MCF 10A (cell line): ENCODE measurements at regions not wholly inside any gene's neighbourhood (a gene's known extent, or its start where the extent isn't known, plus 50 kb on each side); places are given as distances from the start of the nearest gene placed in this dataset.

ENCODE experiments used
- BruUV-seq: library from RNA; stranded (reverse); fragments of 400-500 nt; replicated peaks from 2 replicates; lab custom pipeline; 2021; lab: Mats Ljungman, UMichigan
- CTCF ChIA-PET: fragments of 300-600 bp; sonication (Branson Sonifier 250); formaldehyde crosslinking; extraction: SDS; loops from one replicate; lab custom pipeline; 2021; ENCODE audit warnings: antibody characterized with exemption, inconsistent platforms; lab: Yijun Ruan, JAX
- POLR2A ChIA-PET: fragments of 300-600, 350-650 bp; sonication (Branson Sonifier 250); formaldehyde crosslinking; extraction: SDS; loops from one replicate; lab custom pipeline; 2020; ENCODE audit warnings: antibody characterized with exemption, inconsistent platforms; lab: Yijun Ruan, JAX
- DNase-seq: peaks from one replicate; pipeline ENCODE4 v3.0.0-alpha.2; 2018; ENCODE audit not compliant: unreplicated experiment
- H3K27ac Mint-ChIP-seq: one replicate; pipeline ENCODE4 v1.8.0; 2022; ENCODE audit warnings: mild to moderate bottlenecking, low read depth, mixed read lengths; ENCODE audit not compliant: unreplicated experiment
- H3K27me3 Mint-ChIP-seq: one replicate; pipeline ENCODE4 v1.8.0; 2022; ENCODE audit warnings: mixed read lengths; ENCODE audit not compliant: insufficient read depth, unreplicated experiment
- H3K36me3 Mint-ChIP-seq: one replicate; pipeline ENCODE4 v1.8.0; 2022; ENCODE audit warnings: mild to moderate bottlenecking, moderate library complexity, mixed read lengths; ENCODE audit not compliant: insufficient read depth, unreplicated experiment
- H3K4me1 Mint-ChIP-seq: one replicate; pipeline ENCODE4 v1.8.0; 2022; ENCODE audit warnings: mixed read lengths; ENCODE audit not compliant: insufficient read depth, unreplicated experiment
- H3K4me3 Mint-ChIP-seq: one replicate; pipeline ENCODE4 v1.8.0; 2022; ENCODE audit warnings: mild to moderate bottlenecking, moderate library complexity, mixed read lengths; ENCODE audit not compliant: unreplicated experiment
- H3K9me3 Mint-ChIP-seq: one replicate; pipeline ENCODE4 v1.8.0; 2022; ENCODE audit warnings: mixed read lengths; ENCODE audit not compliant: unreplicated experiment
- CTCF ChIP-seq: fragments of 200-600 bp; IDR thresholded peaks from one replicate; pipeline ENCODE4 v1.8.0; 2022; ENCODE audit warnings: antibody characterized with exemption, mild to moderate bottlenecking; ENCODE audit not compliant: unreplicated experiment
- intact Hi-C: fragments of 100-400 bp; cut with micrococcal nuclease; formaldehyde crosslinking; loops from 2 replicates; pipeline ENCODE4 v1.14.1; 2022

DNA sequence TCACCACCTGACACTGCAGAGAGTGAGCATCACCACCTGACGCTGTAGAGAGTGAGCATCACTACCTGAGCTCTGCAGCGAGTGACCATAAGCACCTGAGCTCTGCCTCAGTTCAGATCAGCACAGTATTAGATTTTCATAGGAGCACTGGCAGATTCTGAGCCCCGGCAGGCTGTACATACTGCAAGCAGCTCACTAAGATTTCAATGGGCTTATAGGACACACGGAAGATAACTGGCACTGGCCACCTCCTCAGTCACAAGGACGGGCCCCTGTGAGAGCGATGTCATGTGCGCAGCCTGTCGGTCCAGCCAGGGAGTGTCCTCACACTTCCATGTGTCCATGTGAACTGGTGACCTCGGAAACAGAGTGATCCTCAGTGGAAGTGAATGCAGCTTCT, 153.5 kb upstream of the IRX2 start:
- Mint-ChIP-seq H3K9me3 (no peaks in the 10 kb centered on the region), H3K4me3 (no peak overlapping the region), H3K36me3 (no peaks in the 10 kb centered on the region), H3K27ac (no peak overlapping the region), H3K27me3 (no peaks in the 10 kb centered on the region), H3K4me1 (no peaks in the 10 kb centered on the region)
- no TSS peak for BruUV-seq
- ChIA-PET CTCF (no interaction called here), POLR2A (no interaction called here)
- intact Hi-C loops: no loop called here
- TF ChIP-seq CTCF: no peak
- no peak for DNase-seq

DNA sequence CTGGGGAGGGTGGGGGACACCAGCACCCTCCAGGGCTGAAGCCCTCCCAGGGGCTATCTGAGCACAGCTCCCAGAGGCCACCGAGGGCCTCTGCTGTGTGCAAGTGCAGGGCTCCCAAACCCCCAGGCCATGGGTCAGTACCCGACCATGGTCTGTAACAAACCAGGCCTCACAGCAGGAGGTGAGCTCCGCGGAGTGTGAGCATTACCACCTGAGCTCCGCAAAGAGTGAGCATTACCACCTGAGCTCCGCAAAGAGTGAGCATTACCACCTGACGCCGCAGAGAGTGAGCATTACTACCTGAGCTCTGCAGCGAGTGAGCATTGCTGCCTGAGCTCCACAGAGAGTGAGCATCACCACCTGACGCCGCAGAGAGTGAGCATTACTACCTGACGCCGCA, 152.9 kb upstream of the IRX2 start:
- CTCF ChIA-PET: no interaction called here
- no peaks in the 10 kb centered on the region for H3K9me3 Mint-ChIP-seq
- H3K27me3 Mint-ChIP-seq: no peaks in the 10 kb centered on the region
- DNase-seq: no peak
- intact Hi-C loops: no loop called here
- no peak overlapping the region for H3K4me3 Mint-ChIP-seq
- no peak for TF ChIP-seq CTCF
- no TSS peak for BruUV-seq
- no peaks in the 10 kb centered on the region for H3K4me1 Mint-ChIP-seq
- POLR2A ChIA-PET: no interaction called here
- no peak overlapping the region for H3K27ac Mint-ChIP-seq
- H3K36me3 Mint-ChIP-seq: no peaks in the 10 kb centered on the region

GRCh38 chr5:2903451-2904395, 152.2 kb upstream of the IRX2 start:
- ChIA-PET POLR2A (no interaction called here), CTCF (no interaction called here)
- H3K36me3 Mint-ChIP-seq: no peaks in the 10 kb centered on the region
- H3K4me1 Mint-ChIP-seq: no peaks in the 10 kb centered on the region
- no peak overlapping the region for H3K27ac Mint-ChIP-seq
- DNase-seq: no peak
- H3K9me3 Mint-ChIP-seq: no peaks in the 10 kb centered on the region
- no peaks in the 10 kb centered on the region for H3K27me3 Mint-ChIP-seq
- intact Hi-C loops: no loop called here
- TF ChIP-seq CTCF: no peak
- no TSS peak for BruUV-seq
- H3K4me3 Mint-ChIP-seq: no peak overlapping the region

GRCh38 chr5:2902742-2903297, 151.3 kb upstream of the IRX2 start:
- DNase-seq: no peak
- intact Hi-C loops: no loop called here
- POLR2A ChIA-PET: no interaction called here
- CTCF ChIA-PET: no interaction called here
- no peak for TF ChIP-seq CTCF
- Mint-ChIP-seq H3K4me1 (no peaks in the 10 kb centered on the region), H3K36me3 (no peaks in the 10 kb centered on the region), H3K27me3 (no peaks in the 10 kb centered on the region), H3K4me3 (no peak overlapping the region), H3K27ac (no peak overlapping the region), H3K9me3 (no peaks in the 10 kb centered on the region)
- no TSS peak for BruUV-seq
